Activated B cell treated with CpG ODN at 0.5 μM for 24 hours (primary cell): ENCODE measurements at regions not wholly inside any gene's neighbourhood (a gene's known extent, or its start where the extent isn't known, plus 50 kb on each side); places are given as distances from the start of the nearest gene placed in this dataset.

Experiments
- ATAC-seq: fragments of 200-7000 bp; cut with Tn5 transposase; one replicate; pipeline ENCODE4 v1.10.0; 2021; ENCODE audit warnings: low read depth, mild to moderate bottlenecking, moderate library complexity
- CTCF ChIA-PET: fragments of 350-600 bp; sonication (Branson Sonifier 250); formaldehyde crosslinking; loops from one replicate; lab custom pipeline; 2021; ENCODE audit warnings: antibody characterized with exemption; lab: Charles Lee
- POLR2A ChIA-PET: fragments of 350-600 bp; sonication (Branson Sonifier 250); formaldehyde crosslinking; loops from one replicate; lab custom pipeline; 2021; ENCODE audit warnings: antibody characterized with exemption; lab: Charles Lee
- DNase-seq: peaks from one replicate; pipeline ENCODE4 v3.0.0; 2022
- H3K27ac Mint-ChIP-seq: one replicate; pipeline ENCODE4 v1.8.0; 2020; ENCODE audit warnings: mixed read lengths
- H3K27me3 Mint-ChIP-seq: one replicate; pipeline ENCODE4 v1.8.0; 2021; ENCODE audit warnings: mixed read lengths
- H3K36me3 Mint-ChIP-seq: one replicate; pipeline ENCODE4 v1.8.0; 2021; ENCODE audit warnings: low read depth, mixed read lengths
- H3K4me1 Mint-ChIP-seq: one replicate; pipeline ENCODE4 v1.8.0; 2021; ENCODE audit warnings: mixed read lengths
- H3K4me3 Mint-ChIP-seq: one replicate; pipeline ENCODE4 v1.8.0; 2020; ENCODE audit warnings: mild to moderate bottlenecking, mixed read lengths
- H3K9me3 Mint-ChIP-seq: one replicate; pipeline ENCODE4 v1.8.0; 2020; ENCODE audit warnings: mixed read lengths
- CTCF ChIP-seq: fragments of 200-600 bp; IDR thresholded peaks from one replicate; pipeline ENCODE4 v1.8.0; 2022; ENCODE audit warnings: antibody characterized with exemption, mild to moderate bottlenecking
- intact Hi-C: fragments of 100-400 bp; cut with micrococcal nuclease; formaldehyde crosslinking; loops from one replicate; pipeline ENCODE4 v1.15.1; 2024

GRCh38 chr7:81503336-81503735 is 266.5 kb downstream of the HGF start:
- H3K9me3 Mint-ChIP-seq: no peaks in the 10 kb centered on the region
- CTCF ChIA-PET: no interaction called here
- H3K27me3 Mint-ChIP-seq: no peaks in the 10 kb centered on the region
- no peak for TF ChIP-seq CTCF
- no peaks in the 10 kb centered on the region for H3K4me1 Mint-ChIP-seq
- DNase-seq: no peak
- no peaks in the 10 kb centered on the region for H3K36me3 Mint-ChIP-seq
- POLR2A ChIA-PET: no interaction called here
- no peak for ATAC-seq
- H3K4me3 Mint-ChIP-seq: no peak overlapping the region
- intact Hi-C loops: no loop called here
- no peak overlapping the region for H3K27ac Mint-ChIP-seq

GRCh38 chr7:81501220-81501619 is 268.6 kb downstream of the HGF start:
- ChIA-PET POLR2A (no interaction called here), CTCF (no interaction called here)
- no peak overlapping the region for H3K27ac Mint-ChIP-seq
- no peak for ATAC-seq
- TF ChIP-seq CTCF: no peak
- no peaks in the 10 kb centered on the region for H3K9me3 Mint-ChIP-seq
- H3K27me3 Mint-ChIP-seq: no peaks in the 10 kb centered on the region
- no peaks in the 10 kb centered on the region for H3K36me3 Mint-ChIP-seq
- intact Hi-C loops: no loop called here
- DNase-seq: no peak
- no peak overlapping the region for H3K4me3 Mint-ChIP-seq
- no peaks in the 10 kb centered on the region for H3K4me1 Mint-ChIP-seq

- ChIA-PET POLR2A (no interaction called here), CTCF (interaction anchor here (2.3 kb wide), 1 partner anchor 1071 kb away, joined by 5 read pairs; no protein-coding TSS in a partner anchor)
- no peak for DNase-seq
- H3K27me3 Mint-ChIP-seq: no peaks in the 10 kb centered on the region
- H3K9me3 Mint-ChIP-seq: no peaks in the 10 kb centered on the region
- no peaks in the 10 kb centered on the region for H3K36me3 Mint-ChIP-seq
- no peak for TF ChIP-seq CTCF
- H3K27ac Mint-ChIP-seq: no peak overlapping the region
- ATAC-seq: no peak
- intact Hi-C loops: no loop called here
- no peaks in the 10 kb centered on the region for H3K4me1 Mint-ChIP-seq
- no peak overlapping the region for H3K4me3 Mint-ChIP-seq
These were observed 269.2 kb downstream of the HGF start for GRCh38 chr7:81500631-81501030.

GRCh38 chr7:81499262-81500116 is 270.4 kb downstream of the HGF start:
- intact Hi-C loops: loop anchor here (1.0 to 5.0 kb wide), 4 partner anchors 457 to 1073 kb away; no protein-coding TSS in a partner anchor
- Mint-ChIP-seq H3K9me3 (no peaks in the 10 kb centered on the region), H3K36me3 (no peaks in the 10 kb centered on the region), H3K27me3 (no peaks in the 10 kb centered on the region), H3K27ac (no peak overlapping the region), H3K4me1 (no peaks in the 10 kb centered on the region), H3K4me3 (no peak overlapping the region)
- no peak for TF ChIP-seq CTCF
- ChIA-PET POLR2A (no interaction called here), CTCF (interaction anchor here (0.6 to 2.3 kb wide), 2 partner anchors 950 to 1072 kb away, joined by 3 to 5 read pairs; no protein-coding TSS in a partner anchor)
- DNase-seq (no peak), ATAC-seq (no peak)

GRCh38 chr7:81498176-81498575 is 271.7 kb downstream of the HGF start:
- Mint-ChIP-seq H3K4me3 (no peak overlapping the region), H3K9me3 (no peaks in the 10 kb centered on the region), H3K27ac (no peak overlapping the region), H3K4me1 (no peaks in the 10 kb centered on the region), H3K36me3 (no peaks in the 10 kb centered on the region), H3K27me3 (no peaks in the 10 kb centered on the region)
- ChIA-PET CTCF (no interaction called here), POLR2A (no interaction called here)
- ATAC-seq (no peak), DNase-seq (no peak)
- no peak for TF ChIP-seq CTCF
- intact Hi-C loops: loop anchor here (5.0 kb wide), 2 partner anchors 519 to 984 kb away; no protein-coding TSS in a partner anchor
